ENCODE measurements at regions not wholly inside any gene's neighbourhood (a gene's known extent, or its start where the extent isn't known, plus 50 kb on each side); places are given as distances from the start of the nearest gene placed in this dataset.

GRCh38 chr18:57866355-57866754 is 63.2 kb upstream of the ATP8B1 start:
- Mint-ChIP-seq H3K4me1 (peaks cover 0 to 2% of the 10 kb centered on the region in 2 experiments; a peak in 1 of 4 replicates), H3K27me3 (ENCODE audit: low read depth) (peaks cover 2% of the 10 kb centered on the region), H3K27ac (no peak overlapping the region), H3K9me3 (peaks cover 2 to 3% of the 10 kb centered on the region in 2 experiments; a peak in 2 of 5 replicates), H3K4me3 (no peak overlapping the region), H3K36me3 (ENCODE audit: insufficient read depth in 1 of 3, low read depth in 3 of 3) (no peaks in the 10 kb centered on the region; a peak in 1 of 7 replicates)
- H4K8ac ChIP-seq (replicated peaks; ENCODE audit: insufficient read length, low read depth, low read length) = no peak overlapping the region
- no peak for TF ChIP-seq CTCF (conservative IDR thresholded peaks at IDR 0.05)
- no peak overlapping the region for H4K91ac ChIP-seq (ENCODE audit: insufficient read length, low read depth, low read length)
- H2BK15ac ChIP-seq (ENCODE audit: low read depth, low read length) = no peak overlapping the region
- no peak overlapping the region for H3K14ac ChIP-seq (ENCODE audit: insufficient read depth, low read length)
- no peak overlapping the region for H3T11ph ChIP-seq (ENCODE audit: low read length)
- no peak overlapping the region for H2BK5ac ChIP-seq (ENCODE audit: insufficient read length, low read length)
- H2BK120ac ChIP-seq (ENCODE audit: low read depth, low read length, poor library complexity, severe bottlenecking) = no peak overlapping the region
- no peak overlapping the region for H3K4ac ChIP-seq (ENCODE audit: low read depth, low read length)
- WGBS (ENCODE audit: extremely low coverage, insufficient read length, low lambda C conversion rate) = no CpG with 5 or more reads among the region's 3 CpGs
- no peaks in the 10 kb centered on the region for H3K79me2 ChIP-seq (ENCODE audit: insufficient read depth, low read length)
- DNase-seq = no peak
- H3K18ac ChIP-seq (ENCODE audit: insufficient read length, low read depth, low read length) = no peak overlapping the region
- no peaks in the 10 kb centered on the region for H3K27me3 ChIP-seq (ENCODE audit: insufficient read depth, low read length)
- no peaks in the 10 kb centered on the region for H3K79me1 ChIP-seq (ENCODE audit: insufficient read depth, low read depth, low read length, poor library complexity, severe bottlenecking)
- H2BK20ac ChIP-seq (ENCODE audit: low read depth, low read length, poor library complexity, severe bottlenecking) = no peak overlapping the region
- H4K5ac ChIP-seq (ENCODE audit: insufficient read length, low read depth, low read length) = no peak overlapping the region
- no peaks in the 10 kb centered on the region for H3K4me1 ChIP-seq (ENCODE audit: insufficient read depth, low read length)
- no peaks in the 10 kb centered on the region for H4K20me1 ChIP-seq (ENCODE audit: control insufficient read depth, insufficient read depth, insufficient read length)
- no peak overlapping the region for H3K27ac ChIP-seq (ENCODE audit: insufficient read length, low read depth, low read length)
- no peak overlapping the region for H2AFZ ChIP-seq (ENCODE audit: low read length)
- H3K23ac ChIP-seq (ENCODE audit: insufficient read length, low read depth, low read length) = no peak overlapping the region
- H3K4me2 ChIP-seq (ENCODE audit: insufficient read depth, insufficient read length, low read length) = no peak overlapping the region
- H3K23me2 ChIP-seq (ENCODE audit: insufficient read length, low read depth, low read length, poor library complexity, severe bottlenecking) = no peaks in the 10 kb centered on the region
- H2AK5ac ChIP-seq (ENCODE audit: insufficient read length, low read length) = no peak overlapping the region
- no peak overlapping the region for H3K56ac ChIP-seq (ENCODE audit: insufficient read length, low read depth, low read length)
- no peaks in the 10 kb centered on the region for H3K9me3 ChIP-seq (ENCODE audit: control insufficient read depth, low read depth, low read length)
- H2BK12ac ChIP-seq (ENCODE audit: insufficient read length, low read depth, low read length) = no peak overlapping the region
- H3K9ac ChIP-seq (ENCODE audit: extremely low read depth, insufficient read length, low read length) = no peak overlapping the region

Data from H9 (cell line).